ENCODE measurements at regions not wholly inside any gene's neighbourhood (a gene's known extent, or its start where the extent isn't known, plus 50 kb on each side); places are given as distances from the start of the nearest gene placed in this dataset.
"Not testable (repeated sequence)": the region's sequence is repeated elsewhere in the genome, so short reads cannot be mapped to it uniquely, and the experiment has no call there.

DNA sequence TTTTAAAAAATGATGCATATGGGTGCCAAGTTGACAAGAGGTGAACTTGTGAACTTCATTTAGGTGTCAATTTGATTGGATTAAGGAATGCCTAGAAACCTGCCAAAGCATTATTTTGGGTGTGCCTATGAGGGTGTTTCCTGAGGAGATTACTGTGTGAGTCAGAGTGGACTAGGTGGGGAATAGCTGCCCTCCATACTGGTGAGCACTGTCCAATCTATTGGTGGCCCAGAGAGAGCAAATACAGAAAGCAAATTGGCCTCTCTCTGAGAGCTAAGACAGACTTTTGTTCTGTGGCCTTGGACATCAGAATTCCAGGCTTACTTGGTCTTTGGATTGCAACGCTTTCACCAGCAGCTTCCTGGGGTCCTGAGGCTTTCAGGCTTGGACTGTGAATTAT lies 388.0 kb downstream of the SUCLG1 start:
- Histone ChIP-seq H3K4me1 (ENCODE audit: insufficient read depth, poor library complexity, severe bottlenecking) (no peaks in the 10 kb centered on the region), H3K36me3 (ENCODE audit: low read depth) (no peaks in the 10 kb centered on the region), H3K9me3 (ENCODE audit: severe bottlenecking) (no peaks in the 10 kb centered on the region), H3K4me3 (ENCODE audit: severe bottlenecking) (no peak overlapping the region), H3K27me3 (ENCODE audit: insufficient read depth, poor library complexity, severe bottlenecking) (no peaks in the 10 kb centered on the region), H3K27ac (ENCODE audit: poor library complexity, severe bottlenecking) (no peak overlapping the region)
- DNase-seq (ENCODE audit: low spot score) (no peak), ATAC-seq (ENCODE audit: low read depth) (no peak)
- TF ChIP-seq, protein P1, sequence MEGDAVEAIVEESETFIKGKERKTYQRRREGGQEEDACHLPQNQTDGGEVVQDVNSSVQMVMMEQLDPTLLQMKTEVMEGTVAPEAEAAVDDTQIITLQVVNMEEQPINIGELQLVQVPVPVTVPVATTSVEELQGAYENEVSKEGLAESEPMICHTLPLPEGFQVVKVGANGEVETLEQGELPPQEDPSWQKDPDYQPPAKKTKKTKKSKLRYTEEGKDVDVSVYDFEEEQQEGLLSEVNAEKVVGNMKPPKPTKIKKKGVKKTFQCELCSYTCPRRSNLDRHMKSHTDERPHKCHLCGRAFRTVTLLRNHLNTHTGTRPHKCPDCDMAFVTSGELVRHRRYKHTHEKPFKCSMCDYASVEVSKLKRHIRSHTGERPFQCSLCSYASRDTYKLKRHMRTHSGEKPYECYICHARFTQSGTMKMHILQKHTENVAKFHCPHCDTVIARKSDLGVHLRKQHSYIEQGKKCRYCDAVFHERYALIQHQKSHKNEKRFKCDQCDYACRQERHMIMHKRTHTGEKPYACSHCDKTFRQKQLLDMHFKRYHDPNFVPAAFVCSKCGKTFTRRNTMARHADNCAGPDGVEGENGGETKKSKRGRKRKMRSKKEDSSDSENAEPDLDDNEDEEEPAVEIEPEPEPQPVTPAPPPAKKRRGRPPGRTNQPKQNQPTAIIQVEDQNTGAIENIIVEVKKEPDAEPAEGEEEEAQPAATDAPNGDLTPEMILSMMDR (IDR thresholded peaks at IDR 0.05; ENCODE audit: poor library complexity, severe bottlenecking): no peak

DNA sequence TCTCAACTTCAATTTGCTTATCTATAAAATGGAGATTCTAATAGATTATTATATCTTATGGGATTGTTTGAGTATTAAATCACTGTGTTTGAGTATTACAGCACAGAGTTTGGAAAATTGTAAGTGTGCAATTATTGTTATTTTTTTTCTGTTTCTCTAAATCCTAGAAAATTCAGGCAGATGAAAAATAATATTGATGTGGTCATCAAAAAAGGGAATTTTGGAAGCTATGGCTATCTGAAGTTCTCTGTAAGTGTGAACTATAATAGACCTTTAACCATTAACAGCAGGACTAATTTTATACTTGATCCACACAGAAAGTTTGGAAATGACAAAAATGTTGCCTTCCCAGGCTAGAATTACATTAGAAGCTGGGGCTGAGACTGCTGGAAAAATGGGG lies 393.2 kb downstream of the SUCLG1 start:
- no peaks in the 10 kb centered on the region for H3K27me3 ChIP-seq (ENCODE audit: insufficient read depth, poor library complexity, severe bottlenecking)
- H3K9me3 ChIP-seq (ENCODE audit: severe bottlenecking): no peaks in the 10 kb centered on the region
- TF ChIP-seq, protein P1 (IDR thresholded peaks at IDR 0.05; ENCODE audit: poor library complexity, severe bottlenecking): no peak
- H3K36me3 ChIP-seq (ENCODE audit: low read depth): no peaks in the 10 kb centered on the region
- no peak overlapping the region for H3K4me3 ChIP-seq (ENCODE audit: severe bottlenecking)
- no peak for DNase-seq (ENCODE audit: low spot score)
- H3K4me1 ChIP-seq (ENCODE audit: insufficient read depth, poor library complexity, severe bottlenecking): no peaks in the 10 kb centered on the region
- H3K27ac ChIP-seq (ENCODE audit: poor library complexity, severe bottlenecking): no peak overlapping the region
- no peak for ATAC-seq (ENCODE audit: low read depth)

DNA sequence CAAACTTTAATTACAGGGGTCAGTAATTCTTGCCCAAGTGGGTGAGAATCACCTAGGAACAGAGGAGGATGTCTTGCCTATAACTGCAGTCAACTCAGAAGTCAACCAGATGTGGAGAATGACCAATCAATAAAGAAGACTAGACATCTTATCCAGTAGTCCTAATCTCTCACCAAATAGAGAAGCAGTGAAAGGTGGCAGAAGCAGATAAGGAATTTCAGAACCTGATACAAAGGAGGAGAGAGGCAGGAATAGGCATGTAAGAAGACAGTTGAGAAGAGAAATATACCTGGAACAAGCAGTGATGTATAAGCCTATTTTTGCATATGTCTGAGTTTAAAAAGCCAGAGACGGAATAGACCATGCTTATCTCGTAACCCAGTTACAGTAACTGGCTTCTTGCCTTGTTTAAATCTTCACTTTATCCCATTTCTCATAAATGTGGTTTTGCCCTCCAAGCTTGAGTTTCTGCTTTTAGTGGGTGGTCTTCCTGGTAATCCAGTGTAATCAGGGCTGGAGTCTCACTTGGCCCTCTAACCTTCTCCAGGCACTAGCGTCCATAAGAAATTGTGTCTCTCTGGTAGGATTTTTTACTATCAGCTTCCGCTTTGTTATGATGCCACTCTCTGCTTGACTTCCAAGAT lies 401.0 kb downstream of the SUCLG1 start:
- Histone ChIP-seq H3K9me3 (ENCODE audit: severe bottlenecking) (no peaks in the 10 kb centered on the region), H3K4me1 (ENCODE audit: insufficient read depth, poor library complexity, severe bottlenecking) (no peaks in the 10 kb centered on the region), H3K4me3 (ENCODE audit: severe bottlenecking) (no peak overlapping the region), H3K36me3 (ENCODE audit: low read depth) (no peaks in the 10 kb centered on the region), H3K27me3 (ENCODE audit: insufficient read depth, poor library complexity, severe bottlenecking) (no peaks in the 10 kb centered on the region), H3K27ac (ENCODE audit: poor library complexity, severe bottlenecking) (no peak overlapping the region)
- DNase-seq (ENCODE audit: low spot score) (no peak), ATAC-seq (ENCODE audit: low read depth) (no peak)
- TF ChIP-seq, protein P1 (IDR thresholded peaks at IDR 0.05; ENCODE audit: poor library complexity, severe bottlenecking): no peak

DNA sequence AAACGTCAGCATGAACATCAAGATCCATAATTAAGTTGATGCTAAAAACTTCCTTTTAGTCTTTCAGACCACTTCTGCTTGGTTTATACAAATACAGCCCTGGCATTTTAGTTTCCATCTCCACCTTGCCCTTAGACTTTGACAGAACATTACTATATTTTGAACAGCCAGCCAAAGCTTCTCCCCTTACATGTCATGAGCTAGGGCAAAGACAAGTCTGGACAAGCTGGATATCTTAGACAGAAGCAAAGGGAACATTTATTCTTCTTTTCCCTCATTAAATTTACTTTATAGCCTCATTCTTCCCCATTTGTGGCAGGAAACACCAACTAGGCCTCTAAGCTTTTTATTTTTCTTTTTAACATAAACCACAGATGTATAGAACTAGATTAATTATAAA lies 403.3 kb downstream of the SUCLG1 start:
- TF ChIP-seq, protein P1 (IDR thresholded peaks at IDR 0.05; ENCODE audit: poor library complexity, severe bottlenecking): no peak
- Histone ChIP-seq H3K27ac (ENCODE audit: poor library complexity, severe bottlenecking) (no peak overlapping the region), H3K4me1 (ENCODE audit: insufficient read depth, poor library complexity, severe bottlenecking) (no peaks in the 10 kb centered on the region), H3K9me3 (ENCODE audit: severe bottlenecking) (no peaks in the 10 kb centered on the region), H3K27me3 (ENCODE audit: insufficient read depth, poor library complexity, severe bottlenecking) (no peaks in the 10 kb centered on the region), H3K36me3 (ENCODE audit: low read depth) (no peaks in the 10 kb centered on the region), H3K4me3 (ENCODE audit: severe bottlenecking) (no peak overlapping the region)
- ATAC-seq (ENCODE audit: low read depth) (no peak), DNase-seq (ENCODE audit: low spot score) (no peak)

DNA sequence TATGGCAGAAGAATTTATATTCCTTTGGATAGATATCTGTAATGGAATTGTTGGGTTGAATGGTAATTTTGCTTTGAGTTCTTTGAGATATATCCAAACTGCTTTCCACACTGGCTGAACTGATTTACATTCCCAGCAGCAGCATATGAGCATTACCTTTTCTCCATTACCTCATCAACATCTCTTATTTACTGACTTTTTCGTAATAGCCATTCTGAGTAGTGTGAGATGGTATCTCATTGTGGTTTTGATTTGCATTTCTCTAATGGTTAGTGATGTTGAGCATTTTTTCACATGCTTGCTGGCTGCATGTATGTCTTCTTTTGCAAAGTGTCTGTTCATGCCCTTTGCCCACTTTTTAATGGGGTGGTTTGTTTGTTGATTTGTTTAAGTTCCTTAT lies 404.5 kb downstream of the SUCLG1 start:
- H3K36me3 ChIP-seq (ENCODE audit: low read depth); H3K27me3 ChIP-seq (ENCODE audit: insufficient read depth, poor library complexity, severe bottlenecking); ATAC-seq (ENCODE audit: low read depth); H3K4me3 ChIP-seq (ENCODE audit: severe bottlenecking); H3K9me3 ChIP-seq (ENCODE audit: severe bottlenecking); H3K27ac ChIP-seq (ENCODE audit: poor library complexity, severe bottlenecking); DNase-seq (ENCODE audit: low spot score); H3K4me1 ChIP-seq (ENCODE audit: insufficient read depth, poor library complexity, severe bottlenecking): not testable (repeated sequence)

All from RWPE2 (cell line).